GM06990 (cell line): ENCODE measurements at regions not wholly inside any gene's neighbourhood (a gene's known extent, or its start where the extent isn't known, plus 50 kb on each side); places are given as distances from the start of the nearest gene placed in this dataset.

Experiments used
- DNase-seq: peaks from one replicate; pipeline ENCODE4 v3.0.0-alpha.2; 2011; ENCODE audit not compliant: insufficient read length; ENCODE audit errors: extremely low read depth
- H3K27me3 ChIP-seq: replicated peaks from 2 replicates; pipeline ENCODE4 v1.6.0; 2011; ENCODE audit warnings: low read length; ENCODE audit not compliant: control insufficient read depth, insufficient read depth
- H3K36me3 ChIP-seq: 2 replicates; pipeline ENCODE4 v1.5.1; 2011; ENCODE audit warnings: low read length; ENCODE audit not compliant: control insufficient read depth, insufficient read depth
- H3K4me3 ChIP-seq: replicated peaks from 2 replicates; pipeline ENCODE4 v1.5.1; 2011; ENCODE audit warnings: low read depth, mild to moderate bottlenecking, control low read depth, low read length
- TF ChIP-seq, protein P1 (sequence below): IDR thresholded peaks from 2 replicates; pipeline ENCODE4 v1.5.1; 2011; ENCODE audit warnings: low read length, control low read depth, mild to moderate bottlenecking, inconsistent platforms; ENCODE audit not compliant: insufficient read depth, poor library complexity, severe bottlenecking

DNA sequence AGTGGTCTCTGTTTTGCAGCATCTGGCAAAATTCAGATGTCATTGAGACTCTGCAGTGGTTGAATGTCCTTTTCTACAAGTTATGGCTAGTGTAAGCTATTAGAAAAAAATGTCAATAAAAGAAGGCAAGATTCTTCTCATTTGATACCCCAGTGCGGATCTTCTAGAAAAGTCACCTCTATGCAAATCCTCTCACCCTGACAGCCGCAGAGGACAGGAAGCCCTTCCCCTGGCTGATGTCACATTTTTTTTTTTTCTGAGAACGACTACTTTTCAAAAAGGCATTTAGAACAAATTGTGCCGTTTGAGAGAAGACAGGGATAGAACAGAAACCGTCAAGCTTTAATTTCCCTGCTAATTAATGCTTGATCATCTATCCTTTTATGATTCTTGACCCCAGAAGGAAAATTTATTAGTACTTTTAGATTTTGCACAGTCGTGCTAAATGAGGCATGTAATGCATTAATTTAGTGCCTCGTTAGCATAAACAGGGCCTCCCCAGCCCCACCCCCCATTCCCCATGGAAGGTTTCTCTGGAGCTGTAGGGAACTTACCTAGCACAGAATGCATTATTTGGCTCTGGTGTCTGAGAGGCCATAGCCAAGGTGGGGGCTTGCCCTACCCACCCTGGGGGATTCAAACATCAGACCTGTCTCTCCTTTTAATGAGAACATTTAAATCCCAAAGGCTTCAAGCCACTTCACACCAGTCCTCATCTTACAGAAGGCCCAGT lies 183.8 kb downstream of the OPA1 start:
- no peaks in the 10 kb centered on the region for H3K27me3 ChIP-seq
- H3K36me3 ChIP-seq, result no peaks in the 10 kb centered on the region
- TF ChIP-seq, protein P1, sequence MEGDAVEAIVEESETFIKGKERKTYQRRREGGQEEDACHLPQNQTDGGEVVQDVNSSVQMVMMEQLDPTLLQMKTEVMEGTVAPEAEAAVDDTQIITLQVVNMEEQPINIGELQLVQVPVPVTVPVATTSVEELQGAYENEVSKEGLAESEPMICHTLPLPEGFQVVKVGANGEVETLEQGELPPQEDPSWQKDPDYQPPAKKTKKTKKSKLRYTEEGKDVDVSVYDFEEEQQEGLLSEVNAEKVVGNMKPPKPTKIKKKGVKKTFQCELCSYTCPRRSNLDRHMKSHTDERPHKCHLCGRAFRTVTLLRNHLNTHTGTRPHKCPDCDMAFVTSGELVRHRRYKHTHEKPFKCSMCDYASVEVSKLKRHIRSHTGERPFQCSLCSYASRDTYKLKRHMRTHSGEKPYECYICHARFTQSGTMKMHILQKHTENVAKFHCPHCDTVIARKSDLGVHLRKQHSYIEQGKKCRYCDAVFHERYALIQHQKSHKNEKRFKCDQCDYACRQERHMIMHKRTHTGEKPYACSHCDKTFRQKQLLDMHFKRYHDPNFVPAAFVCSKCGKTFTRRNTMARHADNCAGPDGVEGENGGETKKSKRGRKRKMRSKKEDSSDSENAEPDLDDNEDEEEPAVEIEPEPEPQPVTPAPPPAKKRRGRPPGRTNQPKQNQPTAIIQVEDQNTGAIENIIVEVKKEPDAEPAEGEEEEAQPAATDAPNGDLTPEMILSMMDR, result no peak
- no peak for DNase-seq
- H3K4me3 ChIP-seq, result no peak overlapping the region

DNA sequence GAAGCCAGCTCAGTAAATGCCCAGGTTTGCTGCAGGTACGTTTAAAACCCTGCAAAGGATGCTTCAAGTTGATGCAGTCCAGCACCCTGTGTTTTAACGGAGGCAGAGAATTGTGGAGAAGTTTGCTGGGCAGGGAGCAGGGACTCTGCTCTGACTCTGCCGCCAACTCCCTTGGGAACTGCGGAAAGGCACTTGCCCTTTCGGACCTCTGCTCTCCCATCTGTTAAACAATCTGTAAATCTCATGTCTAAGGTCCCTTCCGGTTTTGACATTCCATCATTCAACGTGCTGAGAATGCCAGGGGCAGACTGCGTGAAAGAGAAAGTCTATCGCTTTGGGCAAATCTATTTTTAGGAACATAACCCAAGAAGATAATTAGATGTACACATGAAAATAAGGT lies 184.5 kb downstream of the OPA1 start:
- H3K4me3 ChIP-seq, result no peak overlapping the region
- H3K36me3 ChIP-seq, result no peaks in the 10 kb centered on the region
- H3K27me3 ChIP-seq, result no peaks in the 10 kb centered on the region
- DNase-seq, result no peak
- TF ChIP-seq, protein P1, result no peak

DNA sequence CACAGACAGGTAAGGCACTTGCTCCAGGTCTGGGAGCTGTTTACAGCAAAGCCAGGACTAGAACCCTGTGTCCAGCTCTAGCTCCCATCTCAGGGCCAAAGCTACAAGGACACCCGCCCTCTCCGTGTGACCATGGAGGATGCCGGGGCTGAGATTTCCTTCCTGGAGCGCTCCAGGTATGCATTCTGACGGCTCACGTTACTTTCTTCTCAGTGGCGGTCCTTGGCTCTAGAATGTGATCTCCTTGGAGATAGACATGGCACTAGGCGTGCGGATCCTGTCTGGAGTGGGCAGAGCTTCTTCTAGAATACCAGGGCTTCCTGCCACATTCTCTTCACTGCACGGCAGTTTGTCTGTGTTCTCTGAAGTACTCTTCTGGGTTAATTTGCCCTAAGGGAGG lies 185.7 kb downstream of the OPA1 start:
- H3K27me3 ChIP-seq, result no peaks in the 10 kb centered on the region
- H3K36me3 ChIP-seq, result no peaks in the 10 kb centered on the region
- no peak for DNase-seq
- no peak overlapping the region for H3K4me3 ChIP-seq
- TF ChIP-seq, protein P1, result no peak

DNA sequence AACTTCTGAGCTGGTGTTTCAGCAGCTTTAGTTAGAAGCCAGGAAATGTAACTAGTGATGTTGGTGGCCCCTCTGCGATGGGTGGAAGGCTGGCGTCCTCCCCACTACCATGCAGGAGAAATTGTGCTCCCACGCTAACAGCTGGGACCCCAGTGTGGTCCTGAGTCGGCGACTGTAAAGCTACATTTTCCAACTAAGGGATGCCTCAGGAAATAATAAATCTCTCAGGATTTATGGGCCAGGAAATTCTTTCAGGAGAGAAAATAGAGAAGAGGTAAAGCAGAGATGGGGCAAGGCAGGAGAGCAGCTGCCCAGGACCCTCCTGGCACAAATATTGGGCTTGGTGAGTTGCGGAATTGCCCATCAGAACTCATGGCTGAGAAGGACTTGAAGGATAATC lies 186.9 kb downstream of the OPA1 start:
- no peaks in the 10 kb centered on the region for H3K36me3 ChIP-seq
- no peaks in the 10 kb centered on the region for H3K27me3 ChIP-seq
- DNase-seq, result no peak
- H3K4me3 ChIP-seq, result no peak overlapping the region
- TF ChIP-seq, protein P1, result no peak

DNA sequence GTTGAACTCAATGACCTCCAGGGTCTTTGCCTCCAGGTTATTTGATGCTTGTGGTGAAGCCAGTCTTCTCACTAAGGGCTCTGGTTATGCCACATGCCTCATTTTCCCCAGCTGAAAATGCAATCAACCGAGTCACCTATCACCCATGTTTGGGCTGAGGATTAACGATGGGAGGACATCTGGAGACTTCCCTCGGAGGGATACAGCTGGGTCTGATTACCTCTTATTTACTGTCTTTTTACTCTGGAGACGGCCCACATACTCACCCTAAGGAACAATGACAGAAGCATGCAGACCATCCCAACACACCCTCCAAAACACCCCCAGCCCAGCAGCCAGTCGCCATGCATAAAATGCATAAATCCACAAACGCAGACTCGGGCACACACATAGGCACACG lies 187.4 kb downstream of the OPA1 start:
- TF ChIP-seq, protein P1, result no peak
- Histone ChIP-seq H3K4me3 (no peak overlapping the region), H3K27me3 (no peaks in the 10 kb centered on the region), H3K36me3 (no peaks in the 10 kb centered on the region)
- no peak for DNase-seq
